ENCODE measurements at regions not wholly inside any gene's neighbourhood (a gene's known extent, or its start where the extent isn't known, plus 50 kb on each side); places are given as distances from the start of the nearest gene placed in this dataset.

DNA sequence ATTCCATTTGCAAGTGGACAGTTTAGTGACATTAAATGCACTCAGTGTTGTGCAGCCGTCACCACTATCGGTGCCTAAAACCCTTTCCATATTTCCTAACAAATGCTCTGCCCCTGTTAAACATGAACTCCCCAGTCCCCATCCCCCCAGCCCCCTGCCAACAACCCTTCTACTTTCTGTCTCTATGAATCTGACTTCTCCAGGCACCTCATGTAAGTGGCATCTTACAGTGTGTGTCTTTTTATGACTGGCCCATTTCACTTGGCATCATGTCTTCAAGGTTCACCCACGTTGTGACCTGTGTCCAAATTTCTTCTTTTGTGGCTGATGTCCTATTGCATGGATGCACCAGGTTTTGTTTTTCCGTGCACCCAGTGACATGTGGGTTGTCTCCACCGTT lies 140.9 kb upstream of the GPC1 start:
- TF ChIP-seq POLR2A (IDR thresholded peaks at IDR 0.05; ENCODE audit: control extremely low read depth in 1 of 2, low read depth in 2 of 2, low read length in 2 of 2) (no peak), ZNF274 (IDR thresholded peaks at IDR 0.05; ENCODE audit: borderline replicate concordance, extremely low read depth, low read length) (no peak), SRF (IDR thresholded peaks at IDR 0.05; ENCODE audit: low read depth, low read length) (no peak), FOSL1 (IDR thresholded peaks at IDR 0.05; ENCODE audit: insufficient read depth, low read depth, low read length) (no peak), EZH2 (IDR thresholded peaks at IDR 0.05; ENCODE audit: low read depth, low read length, severe bottlenecking) (no peak)
- TF ChIP-seq, protein P1, sequence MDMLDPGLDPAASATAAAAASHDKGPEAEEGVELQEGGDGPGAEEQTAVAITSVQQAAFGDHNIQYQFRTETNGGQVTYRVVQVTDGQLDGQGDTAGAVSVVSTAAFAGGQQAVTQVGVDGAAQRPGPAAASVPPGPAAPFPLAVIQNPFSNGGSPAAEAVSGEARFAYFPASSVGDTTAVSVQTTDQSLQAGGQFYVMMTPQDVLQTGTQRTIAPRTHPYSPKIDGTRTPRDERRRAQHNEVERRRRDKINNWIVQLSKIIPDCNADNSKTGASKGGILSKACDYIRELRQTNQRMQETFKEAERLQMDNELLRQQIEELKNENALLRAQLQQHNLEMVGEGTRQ (IDR thresholded peaks at IDR 0.05; ENCODE audit: low read length), result no peak
- TF ChIP-seq, protein P2, sequence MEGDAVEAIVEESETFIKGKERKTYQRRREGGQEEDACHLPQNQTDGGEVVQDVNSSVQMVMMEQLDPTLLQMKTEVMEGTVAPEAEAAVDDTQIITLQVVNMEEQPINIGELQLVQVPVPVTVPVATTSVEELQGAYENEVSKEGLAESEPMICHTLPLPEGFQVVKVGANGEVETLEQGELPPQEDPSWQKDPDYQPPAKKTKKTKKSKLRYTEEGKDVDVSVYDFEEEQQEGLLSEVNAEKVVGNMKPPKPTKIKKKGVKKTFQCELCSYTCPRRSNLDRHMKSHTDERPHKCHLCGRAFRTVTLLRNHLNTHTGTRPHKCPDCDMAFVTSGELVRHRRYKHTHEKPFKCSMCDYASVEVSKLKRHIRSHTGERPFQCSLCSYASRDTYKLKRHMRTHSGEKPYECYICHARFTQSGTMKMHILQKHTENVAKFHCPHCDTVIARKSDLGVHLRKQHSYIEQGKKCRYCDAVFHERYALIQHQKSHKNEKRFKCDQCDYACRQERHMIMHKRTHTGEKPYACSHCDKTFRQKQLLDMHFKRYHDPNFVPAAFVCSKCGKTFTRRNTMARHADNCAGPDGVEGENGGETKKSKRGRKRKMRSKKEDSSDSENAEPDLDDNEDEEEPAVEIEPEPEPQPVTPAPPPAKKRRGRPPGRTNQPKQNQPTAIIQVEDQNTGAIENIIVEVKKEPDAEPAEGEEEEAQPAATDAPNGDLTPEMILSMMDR (IDR thresholded peaks at IDR 0.05; ENCODE audit: control extremely low read depth in 1 of 3, insufficient read depth in 1 of 3, low read depth in 1 of 3, low read length in 3 of 3), result no peak

Measured in H1 (cell line).